Liver (tissue), 7 donors: ENCODE measurements at regions not wholly inside any gene's neighbourhood (a gene's known extent, or its start where the extent isn't known, plus 50 kb on each side); places are given as distances from the start of the nearest gene placed in this dataset.

ENCODE experiments used
- DNase-seq: peaks from one replicate; pipeline ENCODE4 v3.0.0-alpha.2; 2017; ENCODE audit warnings: low spot score
- H3K27ac ChIP-seq, 2 donors: one replicate each; pipeline ENCODE4 v1.7.0; 2013; ENCODE audit warnings: inconsistent platforms in 2 of 2, low read length in 2 of 2, control low read depth in 1 of 2, low read depth in 1 of 2, mild to moderate bottlenecking in 1 of 2
- H3K27me3 ChIP-seq, 4 donors: one replicate each; pipeline versions ENCODE4 v1.6.1 to v1.7.0; 2013; ENCODE audit warnings: low read length in 3 of 4, inconsistent platforms in 1 of 4, mild to moderate bottlenecking in 1 of 4, moderate library complexity in 1 of 4; ENCODE audit not compliant: control insufficient read depth in 4 of 4, insufficient read depth in 4 of 4
- H3K36me3 ChIP-seq, 4 donors: one replicate each; pipeline versions ENCODE4 v1.6.1 to v1.7.0; 2013; ENCODE audit warnings: low read length in 3 of 4, mild to moderate bottlenecking in 3 of 4, low read depth in 1 of 4, moderate library complexity in 1 of 4; ENCODE audit not compliant: control insufficient read depth in 4 of 4, insufficient read depth in 3 of 4
- H3K4me1 ChIP-seq, 4 donors: one replicate each; pipeline versions ENCODE4 v1.6.1 to v1.7.0; 2013; ENCODE audit warnings: low read length in 3 of 4, mild to moderate bottlenecking in 3 of 4, moderate library complexity in 1 of 4; ENCODE audit not compliant: control insufficient read depth in 4 of 4, insufficient read depth in 4 of 4
- H3K4me3 ChIP-seq, 3 donors: one replicate each; pipeline versions ENCODE4 v1.6.1 to v1.7.0; 2013; ENCODE audit warnings: low read length in 3 of 3, control low read depth in 1 of 3, low read depth in 1 of 3, mild to moderate bottlenecking in 1 of 3
- H3K9ac ChIP-seq, 2 donors: one replicate each; pipeline ENCODE4 v1.7.0; 2013; ENCODE audit warnings: low read length in 2 of 2, mild to moderate bottlenecking in 2 of 2, moderate library complexity in 2 of 2, control low read depth in 1 of 2, low read depth in 1 of 2
- H3K9me3 ChIP-seq, 4 donors: one replicate each; pipeline versions ENCODE4 v1.6.1 to v1.7.0; 2013; ENCODE audit warnings: low read length in 3 of 4; ENCODE audit not compliant: control insufficient read depth in 4 of 4
- ATF3 ChIP-seq: IDR thresholded peaks from 2 replicates; pipeline ENCODE4 v1.6.1; 2016; ENCODE audit warnings: antibody characterized with exemption
- FOXA2 ChIP-seq: IDR thresholded peaks from 2 replicates; pipeline ENCODE4 v1.6.1; 2016; ENCODE audit warnings: antibody characterized with exemption
- GABPA ChIP-seq, 2 donors: IDR thresholded peaks in 1 of 2; conservative IDR thresholded peaks in 1 of 2; 2 replicates each; pipeline ENCODE4 v1.6.1; 2016; ENCODE audit warnings: antibody characterized with exemption in 2 of 2, mild to moderate bottlenecking in 1 of 2, moderate library complexity in 1 of 2
- HNF4A ChIP-seq, 2 donors: conservative IDR thresholded peaks; 2 replicates each; pipeline ENCODE4 v1.6.1; 2016; ENCODE audit warnings: antibody characterized with exemption in 2 of 2, mild to moderate bottlenecking in 2 of 2
- JUND ChIP-seq, 2 donors: IDR thresholded peaks; 2 replicates each; pipeline ENCODE4 v1.6.1; 2016; ENCODE audit warnings: antibody characterized with exemption in 2 of 2
- MAX ChIP-seq: IDR thresholded peaks from 2 replicates; pipeline ENCODE4 v1.6.1; 2016; ENCODE audit warnings: antibody characterized with exemption
- NR2F2 ChIP-seq: IDR thresholded peaks from 2 replicates; pipeline ENCODE4 v1.6.1; 2016; ENCODE audit warnings: antibody characterized with exemption
- RAD21 ChIP-seq, 2 donors: IDR thresholded peaks; 2 replicates each; pipeline ENCODE4 v1.6.1; 2016; ENCODE audit warnings: antibody characterized with exemption in 2 of 2, mild to moderate bottlenecking in 2 of 2
- REST ChIP-seq: IDR thresholded peaks from 2 replicates; pipeline ENCODE4 v1.6.1; 2016; ENCODE audit warnings: antibody characterized with exemption, mild to moderate bottlenecking
- RXRA ChIP-seq, 2 donors: IDR thresholded peaks; 2 replicates each; pipeline ENCODE4 v1.6.1; 2017 to 2018; ENCODE audit warnings: antibody characterized with exemption in 2 of 2, mild to moderate bottlenecking in 1 of 2
- SP1 ChIP-seq: IDR thresholded peaks from 2 replicates; pipeline ENCODE4 v1.6.1; 2018; ENCODE audit warnings: antibody characterized with exemption, mild to moderate bottlenecking
- YY1 ChIP-seq: IDR thresholded peaks from 2 replicates; pipeline ENCODE4 v1.6.1; 2016; ENCODE audit warnings: antibody characterized with exemption, mild to moderate bottlenecking
- WGBS: extraction: QIAGEN DNeasy Blood & Tissue Kit; methylation state at CpG from one replicate; pipeline ENCODE4 v1.1.7; 2013; 5-methylcytosine and 5-hydroxymethylcytosine counted together
- donor health status: healthy.
- donor health status: healthy.
- donor health status: healthy.
- donor health status: healthy.

GRCh38 chr4:38577462-38577861, 86.5 kb upstream of the KLF3 start (continued):
- TF ChIP-seq RXRA (IDR thresholded peaks at IDR 0.05) (no peak), SP1 (no peak)

GRCh38 chr4:38581426-38582106, 82.4 kb upstream of the KLF3 start:
- WGBS, result 65% methylated on average over 6 of the region's 6 CpGs
- TF ChIP-seq NR2F2 (no peak), RXRA (IDR thresholded peaks at IDR 0.05) (no peak), MAX (no peak), ATF3 (no peak), RAD21 (IDR thresholded peaks at IDR 0.05) (no peak), REST (no peak), GABPA (IDR thresholded peaks at IDR 0.05 in 1 of 2, conservative IDR thresholded peaks at IDR 0.05 in 1 of 2) (no peak), HNF4A (conservative IDR thresholded peaks at IDR 0.05) (no peak), SP1 (no peak), FOXA2 (no peak)
- H3K9ac ChIP-seq, result no peak overlapping the region

GRCh38 chr4:38582445-38582844, 81.6 kb upstream of the KLF3 start:
- 82% methylated on average over 1 of the region's 1 CpG for WGBS
- H3K4me1 ChIP-seq, result no peaks in the 10 kb centered on the region
- no peak overlapping the region for H3K9ac ChIP-seq
- DNase-seq, result no peak
- H3K4me3 ChIP-seq, result no peak overlapping the region
- H3K27me3 ChIP-seq, result no peaks in the 10 kb centered on the region
- no peak for TF ChIP-seq JUND (IDR thresholded peaks at IDR 0.05)
- TF ChIP-seq MAX, result no peak
- no peak for TF ChIP-seq HNF4A (conservative IDR thresholded peaks at IDR 0.05)
- no peak for TF ChIP-seq YY1
- no peak for TF ChIP-seq ATF3
- H3K36me3 ChIP-seq, result no peaks in the 10 kb centered on the region
- H3K27ac ChIP-seq, result no peak overlapping the region
- H3K9me3 ChIP-seq, result no peaks in the 10 kb centered on the region

More at GRCh38 chr4:38581426-38582106, 82.4 kb upstream of the KLF3 start:
- H3K27ac ChIP-seq, result no peak overlapping the region
- H3K4me3 ChIP-seq, result no peak overlapping the region
- H3K36me3 ChIP-seq, result no peaks in the 10 kb centered on the region
- DNase-seq, result no peak
- H3K27me3 ChIP-seq, result no peaks in the 10 kb centered on the region
- no peaks in the 10 kb centered on the region for H3K9me3 ChIP-seq
- H3K4me1 ChIP-seq, result no peaks in the 10 kb centered on the region
